GM23338 (cell line): ENCODE measurements at regions not wholly inside any gene's neighbourhood (a gene's known extent, or its start where the extent isn't known, plus 50 kb on each side); places are given as distances from the start of the nearest gene placed in this dataset.

Source experiments
- ATAC-seq: fragments of 200-7000 bp; cut with Tn5 transposase; 3 replicates; pipeline ENCODE4 v1.9.1; 2020
- DNase-seq: peaks from one replicate; pipeline ENCODE4 v3.0.0-alpha.2; 2015; ENCODE audit warnings: low spot score
- H2AFZ ChIP-seq: fragments of 200-600 bp; sonication (generic); 2 replicates; pipeline ENCODE4 v1.8.0; 2016; ENCODE audit warnings: antibody characterized with exemption, mild to moderate bottlenecking, moderate library complexity
- H3F3A ChIP-seq: fragments of 200-600 bp; sonication (generic); replicated peaks from 2 replicates; pipeline ENCODE4 v1.8.0; 2017; ENCODE audit warnings: antibody characterized with exemption, mixed run types, low read depth
- H3K27ac ChIP-seq: fragments of 200-600 bp; sonication (generic); 2 replicates; pipeline ENCODE4 v1.6.1; 2016; ENCODE audit warnings: low read depth
- H3K27me3 ChIP-seq: fragments of 200-600 bp; sonication (generic); 2 replicates; pipeline ENCODE4 v1.8.0; 2016; ENCODE audit warnings: mild to moderate bottlenecking, mixed run types, moderate library complexity; ENCODE audit not compliant: insufficient read depth
- H3K36me3 ChIP-seq: fragments of 200-600 bp; sonication (generic); 2 replicates; pipeline ENCODE4 v1.8.0; 2016; ENCODE audit warnings: mild to moderate bottlenecking; ENCODE audit not compliant: insufficient read depth
- H3K4me1 ChIP-seq: fragments of 200-600 bp; sonication (generic); 2 replicates; pipeline ENCODE4 v1.8.0; 2016; ENCODE audit warnings: mild to moderate bottlenecking, moderate library complexity; ENCODE audit not compliant: insufficient read depth
- H3K4me2 ChIP-seq: fragments of 200-600 bp; sonication (generic); 2 replicates; pipeline ENCODE4 v1.7.1; 2017; ENCODE audit warnings: mixed run types
- H3K4me3 ChIP-seq: fragments of 200-600 bp; sonication (generic); 2 replicates; pipeline ENCODE4 v1.6.1; 2016; ENCODE audit warnings: mixed run types
- H3K79me2 ChIP-seq: fragments of 200-600 bp; sonication (generic); replicated peaks from 2 replicates; pipeline ENCODE4 v1.8.0; 2017; ENCODE audit warnings: mild to moderate bottlenecking; ENCODE audit not compliant: insufficient read depth
- H3K9me2 ChIP-seq: fragments of 200-600 bp; sonication (generic); 2 replicates; pipeline ENCODE4 v1.8.0; 2017; ENCODE audit not compliant: insufficient read depth
- H4K20me1 ChIP-seq: fragments of 200-600 bp; sonication (generic); replicated peaks from 2 replicates; pipeline ENCODE4 v1.8.0; 2017; ENCODE audit warnings: mild to moderate bottlenecking; ENCODE audit not compliant: insufficient read depth
- H3K27ac Mint-ChIP-seq: 2 replicates; pipeline ENCODE4 v1.8.0; 2020; ENCODE audit warnings: inconsistent platforms, mild to moderate bottlenecking, moderate library complexity, mixed read lengths
- H3K27me3 Mint-ChIP-seq: 3 replicates; pipeline ENCODE4 v1.8.0; 2022; ENCODE audit warnings: low read depth, mild to moderate bottlenecking, moderate library complexity, mixed read lengths, inconsistent platforms; ENCODE audit not compliant: insufficient read depth, poor library complexity
- H3K36me3 Mint-ChIP-seq: 3 replicates; pipeline ENCODE4 v1.8.0; 2021; ENCODE audit warnings: low read depth, mild to moderate bottlenecking, inconsistent platforms, moderate library complexity, mixed read lengths
- H3K4me1 Mint-ChIP-seq: 3 replicates; pipeline ENCODE4 v1.8.0; 2020; ENCODE audit warnings: mild to moderate bottlenecking, inconsistent platforms, mixed read lengths
- H3K4me3 Mint-ChIP-seq: 3 replicates; pipeline ENCODE4 v1.8.0; 2021; ENCODE audit warnings: moderate library complexity, mild to moderate bottlenecking, inconsistent platforms, mixed read lengths
- H3K9me3 Mint-ChIP-seq: 3 replicates; pipeline ENCODE4 v1.8.0; 2020; ENCODE audit warnings: moderate library complexity, mild to moderate bottlenecking, inconsistent platforms, mixed read lengths
- CREB1 ChIP-seq: fragments of 250-450 bp; sonication (Bioruptor Pico); IDR thresholded peaks from 2 replicates; pipeline ENCODE4 v1.5.0; 2020; ENCODE audit warnings: low read depth, mild to moderate bottlenecking, moderate library complexity
- EZH2phosphoT487 ChIP-seq: fragments of 200-600 bp; sonication (generic); IDR thresholded peaks from one replicate; pipeline ENCODE4 v1.8.1; 2018; ENCODE audit warnings: antibody characterized with exemption; ENCODE audit not compliant: unreplicated experiment
- NANOG ChIP-seq: IDR thresholded peaks from 2 replicates; pipeline ENCODE4 v1.6.1; 2016; ENCODE audit warnings: antibody characterized with exemption, borderline replicate concordance
- POLR2AphosphoS5 ChIP-seq: IDR thresholded peaks from 2 replicates; pipeline ENCODE4 v1.6.1; 2016; ENCODE audit warnings: antibody characterized with exemption, low read depth
- ZNF331 ChIP-seq: fragments of 250-450 bp; sonication (Bioruptor Pico); IDR thresholded peaks from 2 replicates; pipeline ENCODE4 v1.5.0; 2020; ENCODE audit warnings: low read depth, mild to moderate bottlenecking, moderate library complexity
- TF ChIP-seq, protein P1 (sequence below): fragments of 250-450 bp; sonication (Bioruptor Pico); IDR thresholded peaks from 2 replicates; pipeline ENCODE4 v1.5.0; 2020; ENCODE audit warnings: mild to moderate bottlenecking, moderate library complexity
- TF ChIP-seq, protein P2 (sequence below), 2 experiments: fragments of 200-600 bp in 1 of 2; sonication (generic) in 1 of 2; conservative IDR thresholded peaks; 2 replicates each; pipeline versions ENCODE4 v1.5.1 to v1.6.1; 2016 to 2017; ENCODE audit warnings: antibody characterized with exemption in 2 of 2, low read depth in 2 of 2, mild to moderate bottlenecking in 2 of 2, moderate library complexity in 1 of 2

- Histone ChIP-seq H3K27ac (no peak overlapping the region), H3K9me2 (peaks cover 12% of the 10 kb centered on the region), H3K4me3 (no peak overlapping the region), H3K4me2 (no peak overlapping the region), H2AFZ (no peak overlapping the region), H4K20me1 (no peaks in the 10 kb centered on the region), H3K36me3 (no peaks in the 10 kb centered on the region; the same call in 1 of the 2 replicates), H3K79me2 (no peaks in the 10 kb centered on the region), H3F3A (no peaks in the 10 kb centered on the region), H3K4me1 (no peaks in the 10 kb centered on the region), H3K27me3 (no peaks in the 10 kb centered on the region)
- H3K27ac Mint-ChIP-seq = no peak overlapping the region
- H3K27me3 Mint-ChIP-seq = no peaks in the 10 kb centered on the region
- no peak overlapping the region for H3K4me3 Mint-ChIP-seq
- no peak for ATAC-seq
- H3K9me3 Mint-ChIP-seq = peaks cover 15% of the 10 kb centered on the region
- no peak for DNase-seq
- H3K36me3 Mint-ChIP-seq = peaks cover 20% of the 10 kb centered on the region
- no peaks in the 10 kb centered on the region for H3K4me1 Mint-ChIP-seq
- TF ChIP-seq, protein P1, sequence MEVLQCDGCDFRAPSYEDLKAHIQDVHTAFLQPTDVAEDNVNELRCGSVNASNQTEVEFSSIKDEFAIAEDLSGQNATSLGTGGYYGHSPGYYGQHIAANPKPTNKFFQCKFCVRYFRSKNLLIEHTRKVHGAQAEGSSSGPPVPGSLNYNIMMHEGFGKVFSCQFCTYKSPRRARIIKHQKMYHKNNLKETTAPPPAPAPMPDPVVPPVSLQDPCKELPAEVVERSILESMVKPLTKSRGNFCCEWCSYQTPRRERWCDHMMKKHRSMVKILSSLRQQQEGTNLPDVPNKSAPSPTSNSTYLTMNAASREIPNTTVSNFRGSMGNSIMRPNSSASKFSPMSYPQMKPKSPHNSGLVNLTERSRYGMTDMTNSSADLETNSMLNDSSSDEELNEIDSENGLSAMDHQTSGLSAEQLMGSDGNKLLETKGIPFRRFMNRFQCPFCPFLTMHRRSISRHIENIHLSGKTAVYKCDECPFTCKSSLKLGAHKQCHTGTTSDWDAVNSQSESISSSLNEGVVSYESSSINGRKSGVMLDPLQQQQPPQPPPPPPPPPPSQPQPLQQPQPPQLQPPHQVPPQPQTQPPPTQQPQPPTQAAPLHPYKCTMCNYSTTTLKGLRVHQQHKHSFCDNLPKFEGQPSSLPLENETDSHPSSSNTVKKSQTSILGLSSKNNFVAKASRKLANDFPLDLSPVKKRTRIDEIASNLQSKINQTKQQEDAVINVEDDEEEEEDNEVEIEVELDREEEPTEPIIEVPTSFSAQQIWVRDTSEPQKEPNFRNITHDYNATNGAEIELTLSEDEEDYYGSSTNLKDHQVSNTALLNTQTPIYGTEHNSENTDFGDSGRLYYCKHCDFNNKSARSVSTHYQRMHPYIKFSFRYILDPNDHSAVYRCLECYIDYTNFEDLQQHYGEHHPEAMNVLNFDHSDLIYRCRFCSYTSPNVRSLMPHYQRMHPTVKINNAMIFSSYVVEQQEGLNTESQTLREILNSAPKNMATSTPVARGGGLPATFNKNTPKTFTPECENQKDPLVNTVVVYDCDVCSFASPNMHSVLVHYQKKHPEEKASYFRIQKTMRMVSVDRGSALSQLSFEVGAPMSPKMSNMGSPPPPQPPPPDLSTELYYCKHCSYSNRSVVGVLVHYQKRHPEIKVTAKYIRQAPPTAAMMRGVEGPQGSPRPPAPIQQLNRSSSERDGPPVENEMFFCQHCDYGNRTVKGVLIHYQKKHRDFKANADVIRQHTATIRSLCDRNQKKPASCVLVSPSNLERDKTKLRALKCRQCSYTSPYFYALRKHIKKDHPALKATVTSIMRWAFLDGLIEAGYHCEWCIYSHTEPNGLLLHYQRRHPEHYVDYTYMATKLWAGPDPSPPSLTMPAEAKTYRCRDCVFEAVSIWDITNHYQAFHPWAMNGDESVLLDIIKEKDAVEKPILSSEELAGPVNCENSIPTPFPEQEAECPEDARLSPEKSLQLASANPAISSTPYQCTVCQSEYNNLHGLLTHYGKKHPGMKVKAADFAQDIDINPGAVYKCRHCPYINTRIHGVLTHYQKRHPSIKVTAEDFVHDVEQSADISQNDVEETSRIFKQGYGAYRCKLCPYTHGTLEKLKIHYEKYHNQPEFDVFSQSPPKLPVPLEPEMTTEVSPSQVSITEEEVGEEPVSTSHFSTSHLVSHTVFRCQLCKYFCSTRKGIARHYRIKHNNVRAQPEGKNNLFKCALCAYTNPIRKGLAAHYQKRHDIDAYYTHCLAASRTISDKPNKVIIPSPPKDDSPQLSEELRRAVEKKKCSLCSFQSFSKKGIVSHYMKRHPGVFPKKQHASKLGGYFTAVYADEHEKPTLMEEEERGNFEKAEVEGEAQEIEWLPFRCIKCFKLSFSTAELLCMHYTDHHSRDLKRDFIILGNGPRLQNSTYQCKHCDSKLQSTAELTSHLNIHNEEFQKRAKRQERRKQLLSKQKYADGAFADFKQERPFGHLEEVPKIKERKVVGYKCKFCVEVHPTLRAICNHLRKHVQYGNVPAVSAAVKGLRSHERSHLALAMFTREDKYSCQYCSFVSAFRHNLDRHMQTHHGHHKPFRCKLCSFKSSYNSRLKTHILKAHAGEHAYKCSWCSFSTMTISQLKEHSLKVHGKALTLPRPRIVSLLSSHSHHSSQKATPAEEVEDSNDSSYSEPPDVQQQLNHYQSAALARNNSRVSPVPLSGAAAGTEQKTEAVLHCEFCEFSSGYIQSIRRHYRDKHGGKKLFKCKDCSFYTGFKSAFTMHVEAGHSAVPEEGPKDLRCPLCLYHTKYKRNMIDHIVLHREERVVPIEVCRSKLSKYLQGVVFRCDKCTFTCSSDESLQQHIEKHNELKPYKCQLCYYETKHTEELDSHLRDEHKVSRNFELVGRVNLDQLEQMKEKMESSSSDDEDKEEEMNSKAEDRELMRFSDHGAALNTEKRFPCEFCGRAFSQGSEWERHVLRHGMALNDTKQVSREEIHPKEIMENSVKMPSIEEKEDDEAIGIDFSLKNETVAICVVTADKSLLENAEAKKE (CRISPR knock-in tag) = no peak
- no peak for TF ChIP-seq NANOG
- TF ChIP-seq ZNF331 = no peak
- TF ChIP-seq CREB1 = no peak
- TF ChIP-seq EZH2phosphoT487 = no peak
- TF ChIP-seq, protein P2, sequence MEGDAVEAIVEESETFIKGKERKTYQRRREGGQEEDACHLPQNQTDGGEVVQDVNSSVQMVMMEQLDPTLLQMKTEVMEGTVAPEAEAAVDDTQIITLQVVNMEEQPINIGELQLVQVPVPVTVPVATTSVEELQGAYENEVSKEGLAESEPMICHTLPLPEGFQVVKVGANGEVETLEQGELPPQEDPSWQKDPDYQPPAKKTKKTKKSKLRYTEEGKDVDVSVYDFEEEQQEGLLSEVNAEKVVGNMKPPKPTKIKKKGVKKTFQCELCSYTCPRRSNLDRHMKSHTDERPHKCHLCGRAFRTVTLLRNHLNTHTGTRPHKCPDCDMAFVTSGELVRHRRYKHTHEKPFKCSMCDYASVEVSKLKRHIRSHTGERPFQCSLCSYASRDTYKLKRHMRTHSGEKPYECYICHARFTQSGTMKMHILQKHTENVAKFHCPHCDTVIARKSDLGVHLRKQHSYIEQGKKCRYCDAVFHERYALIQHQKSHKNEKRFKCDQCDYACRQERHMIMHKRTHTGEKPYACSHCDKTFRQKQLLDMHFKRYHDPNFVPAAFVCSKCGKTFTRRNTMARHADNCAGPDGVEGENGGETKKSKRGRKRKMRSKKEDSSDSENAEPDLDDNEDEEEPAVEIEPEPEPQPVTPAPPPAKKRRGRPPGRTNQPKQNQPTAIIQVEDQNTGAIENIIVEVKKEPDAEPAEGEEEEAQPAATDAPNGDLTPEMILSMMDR (conservative IDR thresholded peaks at IDR 0.05; ENCODE audit: low read depth in 2 of 2) = no peak
- TF ChIP-seq POLR2AphosphoS5 = no peak
These were observed 586.2 kb downstream of the ZNF608 start for GRCh38 chr5:124160265-124160664.
